ENCODE measurements at regions not wholly inside any gene's neighbourhood (a gene's known extent, or its start where the extent isn't known, plus 50 kb on each side); places are given as distances from the start of the nearest gene placed in this dataset.
"Not testable (repeated sequence)": the region's sequence is repeated elsewhere in the genome, so short reads cannot be mapped to it uniquely, and the experiment has no call there.

DNA sequence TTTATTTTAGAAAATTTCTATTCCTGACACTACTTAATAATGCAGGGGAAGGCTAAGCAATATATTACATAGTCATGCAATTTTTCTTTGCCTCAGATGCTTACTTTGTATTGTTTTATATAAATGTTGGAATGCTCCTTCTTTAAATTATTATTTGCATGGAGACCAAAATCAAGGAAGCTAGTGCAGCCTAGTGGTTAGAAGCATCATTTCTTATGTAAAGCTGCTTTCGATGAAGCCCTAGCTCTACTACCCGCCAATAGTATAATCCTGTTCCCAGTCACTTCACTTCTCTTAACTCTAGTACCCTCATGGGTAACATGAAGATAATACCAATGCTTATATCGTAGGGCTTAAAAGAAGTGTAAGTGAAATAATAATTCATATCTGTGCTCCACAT is 198.9 kb downstream of the LRATD1 start:
- DNase-seq, result peak; percentile 8

GRCh38 chr2:14843507-14844204 is 211.1 kb downstream of the LRATD1 start:
- DNase-seq, result no peak

GRCh38 chr2:14855751-14856150 is 223.2 kb downstream of the LRATD1 start:
- no peak for DNase-seq

- no peak for DNase-seq
Measured at GRCh38 chr2:14861181-14861580, 228.7 kb downstream of the LRATD1 start.

DNA sequence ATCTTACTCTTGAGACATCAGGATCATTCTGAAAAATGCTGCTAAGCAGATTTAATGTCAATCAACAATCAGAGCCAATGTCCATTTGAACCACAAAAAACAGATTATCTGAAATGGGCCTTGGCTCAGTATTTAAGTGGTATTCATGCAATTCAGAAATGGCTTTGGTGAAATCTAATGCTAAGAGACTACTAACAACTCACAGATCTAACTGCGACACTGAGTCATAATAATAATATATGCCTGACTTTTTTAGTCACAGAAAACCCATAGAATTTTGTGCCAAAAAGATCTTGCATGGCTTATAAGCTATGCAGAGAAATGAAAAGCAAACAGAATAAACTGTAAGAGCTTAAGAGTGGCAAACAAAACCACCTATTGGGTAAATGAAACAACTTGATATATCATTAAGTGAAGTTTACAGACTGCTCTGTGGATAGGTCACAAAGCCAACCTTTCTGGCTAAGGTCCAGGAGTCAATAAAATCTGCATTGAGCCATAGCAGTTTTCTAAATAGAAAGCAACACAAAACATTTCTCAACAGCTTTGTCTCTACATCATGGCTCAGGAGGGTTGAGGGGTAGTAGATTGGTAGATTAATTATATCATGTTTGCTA is 234.3 kb downstream of the LRATD1 start:
- DNase-seq, result peak; percentile 91

DNA sequence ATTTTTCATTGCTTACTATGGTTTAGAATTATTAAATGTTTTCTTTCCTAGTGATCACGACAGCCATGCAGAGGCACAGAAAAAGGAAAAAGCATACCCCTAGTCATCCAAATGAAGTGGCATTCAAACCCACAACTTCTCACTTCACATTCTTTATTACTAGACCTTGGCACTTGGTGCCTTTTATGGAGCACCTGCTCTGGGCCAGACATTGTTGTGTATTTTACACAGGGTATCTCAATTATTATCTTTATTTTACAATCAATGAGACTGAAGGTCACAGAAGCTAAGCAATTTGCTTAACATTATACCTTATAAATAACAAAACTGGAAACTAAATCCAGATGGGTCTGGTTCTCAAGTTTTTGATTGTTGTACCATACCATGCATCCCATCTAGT is 235.3 kb downstream of the LRATD1 start:
- no peak for DNase-seq

GRCh38 chr2:14872779-14873325 is 240.3 kb downstream of the LRATD1 start:
- DNase-seq, result no peak

- DNase-seq, result no peak
Measured at GRCh38 chr2:14881651-14882327, 249.3 kb downstream of the LRATD1 start.

GRCh38 chr2:14884651-14885050 is 252.1 kb downstream of the LRATD1 start:
- no peak for DNase-seq

DNA sequence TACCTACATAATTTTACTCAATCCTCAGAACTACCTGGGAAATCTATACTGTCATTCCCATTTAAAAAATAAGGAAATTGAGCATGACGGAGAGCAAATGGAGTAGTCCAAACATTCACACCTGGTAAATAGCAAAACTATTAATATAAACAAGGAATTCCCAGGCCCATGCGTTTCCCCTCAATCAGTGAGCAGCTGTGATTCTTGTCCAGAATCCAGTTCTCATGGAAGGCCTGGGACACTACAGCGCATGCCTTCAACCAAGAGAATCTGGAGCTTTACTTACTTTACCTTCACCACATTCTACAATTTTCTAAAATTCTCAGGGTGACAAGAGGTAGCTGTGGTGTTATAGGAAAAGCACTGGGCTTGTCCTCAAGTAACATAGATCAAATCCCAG is 259.0 kb downstream of the LRATD1 start:
- DNase-seq, result no peak

- DNase-seq, result no peak
Measured at GRCh38 chr2:14896330-14897030, 264.0 kb downstream of the LRATD1 start.

DNA sequence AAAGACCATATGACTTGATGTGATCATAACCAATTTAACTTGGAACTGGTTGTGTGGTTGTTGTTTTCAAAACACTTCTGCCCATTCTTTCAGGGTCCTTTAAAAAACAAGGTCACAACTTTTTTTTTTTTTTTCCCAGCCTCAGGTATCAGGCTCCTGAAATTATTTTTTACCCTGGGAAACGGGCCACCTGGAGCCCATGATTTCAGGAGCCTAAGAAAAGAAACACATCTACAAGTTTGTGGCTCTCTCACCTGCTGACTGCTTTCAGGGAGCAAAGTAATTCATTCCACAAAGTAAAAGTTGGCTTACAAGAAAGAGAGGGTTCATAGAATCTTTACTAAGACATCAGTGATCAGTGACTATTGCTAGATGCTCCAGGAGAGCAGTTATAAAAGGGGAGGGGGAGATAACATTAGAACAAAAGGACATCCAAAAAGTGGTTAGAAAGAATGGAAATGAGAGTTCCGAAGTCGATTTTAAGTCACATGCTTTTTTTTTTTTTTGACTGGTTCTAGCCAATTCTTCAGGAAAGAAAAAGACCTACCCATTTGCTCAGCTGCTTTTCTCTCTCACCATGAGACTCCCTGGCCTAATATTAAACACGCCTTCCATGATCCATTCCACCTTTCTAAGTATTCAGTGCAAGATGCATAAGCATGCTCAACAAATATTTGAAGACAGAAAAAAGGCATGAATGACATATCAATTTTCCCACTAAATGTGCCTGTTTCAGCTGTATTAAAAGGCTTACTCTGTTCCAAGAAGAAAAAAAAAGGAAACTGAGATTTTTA is 267.3 kb downstream of the LRATD1 start:
- no peak for DNase-seq

- no peak for DNase-seq
Measured at GRCh38 chr2:14901737-14902136, 269.2 kb downstream of the LRATD1 start.

- DNase-seq, result no peak
Measured at GRCh38 chr2:14902953-14903352, 270.4 kb downstream of the LRATD1 start.

DNA sequence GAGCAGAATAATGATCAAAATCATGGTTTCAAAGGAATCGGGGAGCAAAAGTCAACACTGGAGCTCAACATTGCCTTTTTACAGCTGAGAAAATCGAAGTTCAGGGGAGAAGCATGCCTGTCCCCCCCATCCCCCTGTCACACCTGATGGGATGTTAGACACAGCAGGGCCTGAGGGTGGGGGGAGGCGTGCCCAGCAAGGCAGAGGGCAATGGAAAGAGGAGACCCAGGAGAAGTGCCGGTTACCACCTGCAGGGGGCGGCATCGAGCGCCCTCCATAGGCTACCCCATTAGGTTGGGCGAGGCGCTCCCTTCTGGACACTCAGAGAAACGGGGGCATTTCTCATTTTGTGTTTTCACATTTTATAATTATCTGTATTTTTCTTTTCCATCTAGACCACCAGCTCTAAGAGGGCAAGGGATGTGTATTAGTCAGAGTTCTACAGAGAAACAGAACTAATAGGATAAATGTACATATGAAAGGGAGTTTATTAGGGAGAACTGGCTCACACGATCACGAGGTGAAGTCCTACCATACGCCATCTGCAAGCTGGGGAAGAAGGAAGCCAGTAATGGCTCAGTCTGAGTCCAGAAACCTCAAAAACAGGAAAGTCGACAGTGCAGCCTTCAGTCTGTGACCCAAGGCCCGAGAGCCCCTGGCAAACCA is 271.3 kb downstream of the LRATD1 start:
- DNase-seq, result peak; percentile 67

GRCh38 chr2:14904378-14904777 is 271.9 kb downstream of the LRATD1 start:
- DNase-seq, result not testable (repeated sequence)

DNA sequence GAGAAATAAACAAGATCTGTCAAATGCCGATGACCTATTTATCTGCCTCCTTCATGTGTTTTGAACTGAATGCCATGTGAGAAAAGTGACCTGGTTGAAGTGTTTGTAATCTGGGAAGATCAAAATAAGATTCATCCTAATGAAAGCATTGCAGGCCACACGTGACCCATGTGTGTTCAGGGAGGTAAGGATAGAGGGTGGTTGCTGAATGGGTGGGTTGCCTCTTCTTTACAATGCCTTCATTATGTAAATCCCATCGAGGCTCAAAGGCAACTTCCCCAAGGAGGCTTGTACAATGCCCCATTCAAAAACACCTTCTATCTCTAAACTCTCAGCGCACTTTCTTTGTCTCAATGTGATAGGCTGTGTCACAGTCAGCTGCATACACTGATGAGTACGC is 273.1 kb downstream of the LRATD1 start:
- DNase-seq, result no peak

- DNase-seq, result peak; percentile 67
Measured at GRCh38 chr2:14907014-14907612, 274.6 kb downstream of the LRATD1 start.

GRCh38 chr2:14909795-14910194 is 277.3 kb downstream of the LRATD1 start:
- DNase-seq, result no peak

- DNase-seq, result no peak
Measured at GRCh38 chr2:14910654-14911053, 278.1 kb downstream of the LRATD1 start.

- no peak for DNase-seq
Measured at GRCh38 chr2:14915983-14916382, 283.5 kb downstream of the LRATD1 start.
